ENCODE measurements at regions not wholly inside any gene's neighbourhood (a gene's known extent, or its start where the extent isn't known, plus 50 kb on each side); places are given as distances from the start of the nearest gene placed in this dataset.

- Histone ChIP-seq H3K4me3 (no peak overlapping the region), H3K36me3 (no peaks in the 10 kb centered on the region), H3K4me1 (ENCODE audit: control insufficient read depth in 1 of 2, low read depth in 2 of 2) (no peaks in the 10 kb centered on the region), H3K9me3 (no peaks in the 10 kb centered on the region), H3K27me3 (replicated peaks; ENCODE audit: insufficient read depth) (no peaks in the 10 kb centered on the region), H3K27ac (no peak overlapping the region)
- ATAC-seq (ENCODE audit: insufficient number of reproducible peaks, low FRiP score, low read depth) (no peak), DNase-seq (ENCODE audit: low spot score) (no peak)
- TF ChIP-seq, protein P1, sequence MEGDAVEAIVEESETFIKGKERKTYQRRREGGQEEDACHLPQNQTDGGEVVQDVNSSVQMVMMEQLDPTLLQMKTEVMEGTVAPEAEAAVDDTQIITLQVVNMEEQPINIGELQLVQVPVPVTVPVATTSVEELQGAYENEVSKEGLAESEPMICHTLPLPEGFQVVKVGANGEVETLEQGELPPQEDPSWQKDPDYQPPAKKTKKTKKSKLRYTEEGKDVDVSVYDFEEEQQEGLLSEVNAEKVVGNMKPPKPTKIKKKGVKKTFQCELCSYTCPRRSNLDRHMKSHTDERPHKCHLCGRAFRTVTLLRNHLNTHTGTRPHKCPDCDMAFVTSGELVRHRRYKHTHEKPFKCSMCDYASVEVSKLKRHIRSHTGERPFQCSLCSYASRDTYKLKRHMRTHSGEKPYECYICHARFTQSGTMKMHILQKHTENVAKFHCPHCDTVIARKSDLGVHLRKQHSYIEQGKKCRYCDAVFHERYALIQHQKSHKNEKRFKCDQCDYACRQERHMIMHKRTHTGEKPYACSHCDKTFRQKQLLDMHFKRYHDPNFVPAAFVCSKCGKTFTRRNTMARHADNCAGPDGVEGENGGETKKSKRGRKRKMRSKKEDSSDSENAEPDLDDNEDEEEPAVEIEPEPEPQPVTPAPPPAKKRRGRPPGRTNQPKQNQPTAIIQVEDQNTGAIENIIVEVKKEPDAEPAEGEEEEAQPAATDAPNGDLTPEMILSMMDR (IDR thresholded peaks at IDR 0.05), result no peak
Measured at GRCh38 chr20:55678126-55678525, 327.2 kb downstream of the CBLN4 start.

DNA sequence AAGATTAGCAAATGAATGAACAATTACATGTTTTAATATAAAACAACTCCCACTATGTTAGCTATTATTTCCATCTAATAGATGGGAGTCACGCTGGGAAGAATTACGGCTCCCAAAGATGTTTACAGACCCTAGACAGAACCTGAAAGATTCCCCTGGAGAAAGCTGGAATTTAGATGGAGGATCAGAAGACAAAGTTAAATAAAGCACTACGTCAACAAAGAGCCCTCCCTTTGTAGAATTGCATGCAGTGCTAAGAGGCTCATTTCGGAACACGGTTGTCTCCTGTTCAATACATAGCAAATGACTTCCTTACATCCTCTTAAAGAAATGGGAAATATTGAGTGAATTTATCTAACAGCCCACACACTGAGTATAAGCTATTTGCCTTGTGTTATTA is 328.3 kb downstream of the CBLN4 start:
- DNase-seq (ENCODE audit: low spot score), result no peak
- TF ChIP-seq, protein P1 (IDR thresholded peaks at IDR 0.05), result no peak
- Histone ChIP-seq H3K4me1 (ENCODE audit: control insufficient read depth in 1 of 2, low read depth in 2 of 2) (no peaks in the 10 kb centered on the region), H3K27me3 (replicated peaks; ENCODE audit: insufficient read depth) (no peaks in the 10 kb centered on the region), H3K27ac (no peak overlapping the region), H3K36me3 (no peaks in the 10 kb centered on the region), H3K9me3 (no peaks in the 10 kb centered on the region), H3K4me3 (no peak overlapping the region)
- ATAC-seq (ENCODE audit: insufficient number of reproducible peaks, low FRiP score, low read depth), result no peak

GRCh38 chr20:55676097-55676496 is 329.2 kb downstream of the CBLN4 start:
- TF ChIP-seq, protein P1 (IDR thresholded peaks at IDR 0.05), result no peak
- no peaks in the 10 kb centered on the region for H3K9me3 ChIP-seq
- H3K4me1 ChIP-seq (ENCODE audit: control insufficient read depth in 1 of 2, low read depth in 2 of 2), result no peaks in the 10 kb centered on the region
- H3K27me3 ChIP-seq (replicated peaks; ENCODE audit: insufficient read depth), result no peaks in the 10 kb centered on the region
- H3K4me3 ChIP-seq, result no peak overlapping the region
- H3K27ac ChIP-seq, result no peak overlapping the region
- no peak for DNase-seq (ENCODE audit: low spot score)
- H3K36me3 ChIP-seq, result no peaks in the 10 kb centered on the region
- no peak for ATAC-seq (ENCODE audit: insufficient number of reproducible peaks, low FRiP score, low read depth)

GRCh38 chr20:55668631-55669030 is 336.7 kb downstream of the CBLN4 start:
- no peak for ATAC-seq (ENCODE audit: insufficient number of reproducible peaks, low FRiP score, low read depth)

DNA sequence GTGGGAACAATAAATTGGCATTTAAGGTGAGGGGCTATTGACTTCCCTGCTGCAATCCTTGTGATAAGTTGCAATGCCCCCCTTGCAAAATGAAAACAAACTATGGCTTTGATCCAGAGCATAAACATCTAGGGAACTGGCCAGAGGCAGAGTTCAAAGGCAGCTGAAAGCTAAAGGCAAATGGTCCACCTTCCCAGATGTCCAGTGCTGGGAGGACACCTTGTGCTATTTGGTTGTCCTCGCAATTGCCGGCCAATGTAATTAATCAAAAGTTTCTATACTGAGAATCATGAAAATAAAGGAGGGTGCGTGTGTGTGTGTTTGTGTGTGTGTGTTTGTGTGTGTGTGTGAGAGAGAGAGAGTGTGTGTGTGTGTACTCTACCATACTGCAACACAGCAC is 337.4 kb downstream of the CBLN4 start:
- DNase-seq (ENCODE audit: low spot score), result no peak
- no peak overlapping the region for H3K4me3 ChIP-seq
- H3K36me3 ChIP-seq, result no peaks in the 10 kb centered on the region
- H3K4me1 ChIP-seq (ENCODE audit: control insufficient read depth in 1 of 2, low read depth in 2 of 2), result no peaks in the 10 kb centered on the region
- TF ChIP-seq, protein P1 (IDR thresholded peaks at IDR 0.05), result no peak
- H3K27ac ChIP-seq, result no peak overlapping the region
- no peak for ATAC-seq (ENCODE audit: insufficient number of reproducible peaks, low FRiP score, low read depth)
- H3K9me3 ChIP-seq, result no peaks in the 10 kb centered on the region
- H3K27me3 ChIP-seq (replicated peaks; ENCODE audit: insufficient read depth), result no peaks in the 10 kb centered on the region

More at GRCh38 chr20:55668631-55669030, 336.7 kb downstream of the CBLN4 start:
- Histone ChIP-seq H3K27ac (no peak overlapping the region), H3K4me3 (no peak overlapping the region), H3K4me1 (ENCODE audit: control insufficient read depth in 1 of 2, low read depth in 2 of 2) (no peaks in the 10 kb centered on the region), H3K36me3 (no peaks in the 10 kb centered on the region), H3K27me3 (replicated peaks; ENCODE audit: insufficient read depth) (no peaks in the 10 kb centered on the region), H3K9me3 (no peaks in the 10 kb centered on the region)
- TF ChIP-seq, protein P1 (IDR thresholded peaks at IDR 0.05), result no peak
- DNase-seq (ENCODE audit: low spot score), result no peak
